ENCODE measurements at regions not wholly inside any gene's neighbourhood (a gene's known extent, or its start where the extent isn't known, plus 50 kb on each side); places are given as distances from the start of the nearest gene placed in this dataset.
"Not testable (repeated sequence)": the region's sequence is repeated elsewhere in the genome, so short reads cannot be mapped to it uniquely, and the experiment has no call there.

- DNase-seq (ENCODE audit: low spot score); intact Hi-C loops (cut with DNase I): not testable (repeated sequence)
These were observed 415.5 kb downstream of the FOXD4L4 start for GRCh38 chr9:66152406-66152805.

- intact Hi-C loops (cut with DNase I); DNase-seq (ENCODE audit: low spot score): not testable (repeated sequence)
These were observed 416.2 kb downstream of the FOXD4L4 start for GRCh38 chr9:66153021-66153725.

GRCh38 chr9:66153971-66154691, 417.2 kb downstream of the FOXD4L4 start:
- DNase-seq (ENCODE audit: low spot score); intact Hi-C loops (cut with DNase I): not testable (repeated sequence)

- DNase-seq (ENCODE audit: low spot score); intact Hi-C loops (cut with DNase I): not testable (repeated sequence)
These were observed 445.4 kb downstream of the FOXD4L4 start for GRCh38 chr9:66182316-66182715.

GRCh38 chr9:66183648-66184047, 446.7 kb downstream of the FOXD4L4 start:
- DNase-seq (ENCODE audit: low spot score); intact Hi-C loops (cut with DNase I): not testable (repeated sequence)

GRCh38 chr9:66197199-66197598, 460.3 kb downstream of the FOXD4L4 start:
- DNase-seq (ENCODE audit: low spot score); intact Hi-C loops (cut with DNase I): not testable (repeated sequence)

- peak; percentile 64 for DNase-seq (ENCODE audit: low spot score)
- intact Hi-C loops (cut with DNase I): not testable (repeated sequence)
These were observed 461.5 kb downstream of the FOXD4L4 start for GRCh38 chr9:66198421-66198820.

- DNase-seq (ENCODE audit: low spot score); intact Hi-C loops (cut with DNase I): not testable (repeated sequence)
These were observed 469.7 kb downstream of the FOXD4L4 start for GRCh38 chr9:66206617-66207016.

- intact Hi-C loops (cut with DNase I); DNase-seq (ENCODE audit: low spot score): not testable (repeated sequence)
These were observed 471.0 kb downstream of the FOXD4L4 start for GRCh38 chr9:66207914-66208313.

- intact Hi-C loops (cut with DNase I); DNase-seq (ENCODE audit: low spot score): not testable (repeated sequence)
These were observed 507.8 kb downstream of the FOXD4L4 start for GRCh38 chr9:66244763-66245162.

GRCh38 chr9:66245481-66245880, 508.5 kb downstream of the FOXD4L4 start:
- intact Hi-C loops (cut with DNase I): not testable (repeated sequence)
- peak; percentile 6 for DNase-seq (ENCODE audit: low spot score)

GRCh38 chr9:66257581-66257980, 520.6 kb downstream of the FOXD4L4 start:
- DNase-seq (ENCODE audit: low spot score); intact Hi-C loops (cut with DNase I): not testable (repeated sequence)

- DNase-seq (ENCODE audit: low spot score); intact Hi-C loops (cut with DNase I): not testable (repeated sequence)
These were observed 524.6 kb downstream of the FOXD4L4 start for GRCh38 chr9:66261576-66261975.

- DNase-seq (ENCODE audit: low spot score): peak; percentile 4
These were observed 526.7 kb downstream of the FOXD4L4 start for GRCh38 chr9:66263621-66264020.

GRCh38 chr9:66264786-66265185, 527.8 kb downstream of the FOXD4L4 start:
- intact Hi-C loops (cut with DNase I): not testable (repeated sequence)
- DNase-seq (ENCODE audit: low spot score): peak; percentile 9

More at GRCh38 chr9:66263621-66264020, 526.7 kb downstream of the FOXD4L4 start:
- intact Hi-C loops (cut with DNase I): not testable (repeated sequence)

GRCh38 chr9:66266202-66266601, 529.3 kb downstream of the FOXD4L4 start:
- DNase-seq (ENCODE audit: low spot score); intact Hi-C loops (cut with DNase I): not testable (repeated sequence)

GRCh38 chr9:66266856-66267430, 530.0 kb downstream of the FOXD4L4 start:
- intact Hi-C loops (cut with DNase I); DNase-seq (ENCODE audit: low spot score): not testable (repeated sequence)

- intact Hi-C loops (cut with DNase I): not testable (repeated sequence)
- DNase-seq (ENCODE audit: low spot score): peak; percentile 66
These were observed 530.7 kb downstream of the FOXD4L4 start for GRCh38 chr9:66267684-66268083.

GRCh38 chr9:66269024-66269423, 532.1 kb downstream of the FOXD4L4 start:
- intact Hi-C loops (cut with DNase I): not testable (repeated sequence)
- DNase-seq (ENCODE audit: low spot score): peak; percentile 9

- intact Hi-C loops (cut with DNase I): not testable (repeated sequence)
- DNase-seq (ENCODE audit: low spot score): peak; percentile 74
These were observed 532.8 kb downstream of the FOXD4L4 start for GRCh38 chr9:66269783-66270182.
